Activated T-cell treated with anti-CD3 and anti-CD28 coated beads, Interleukin-2, amount 50 U/mL, for 4 hours (primary cell): ENCODE measurements at regions not wholly inside any gene's neighbourhood (a gene's known extent, or its start where the extent isn't known, plus 50 kb on each side); places are given as distances from the start of the nearest gene placed in this dataset.

ENCODE experiments used
- ATAC-seq, 2 donors: fragments of 200-7000 bp; cut with Tn5 transposase; one replicate each; pipeline ENCODE4 v1.10.0; 2021
- DNase-seq: peaks from one replicate; pipeline ENCODE4 v3.0.0-alpha.2; 2020
- H3K27me3 Mint-ChIP-seq: one replicate; pipeline ENCODE4 v1.8.0; 2021; ENCODE audit warnings: low read depth, mixed read lengths
- H3K36me3 Mint-ChIP-seq: one replicate; pipeline ENCODE4 v1.8.0; 2022; ENCODE audit warnings: mixed read lengths; ENCODE audit not compliant: insufficient read depth
- H3K4me1 Mint-ChIP-seq: one replicate; pipeline ENCODE4 v1.8.0; 2021; ENCODE audit warnings: low read depth, mixed read lengths
- H3K4me3 Mint-ChIP-seq: one replicate; pipeline ENCODE4 v1.8.0; 2021; ENCODE audit warnings: mild to moderate bottlenecking, moderate library complexity, mixed read lengths
- H3K9me3 Mint-ChIP-seq: one replicate; pipeline ENCODE4 v1.8.0; 2021; ENCODE audit warnings: mixed read lengths

- no peaks in the 10 kb centered on the region for H3K27me3 Mint-ChIP-seq
- ATAC-seq: no peak
- peaks cover 3% of the 10 kb centered on the region for H3K9me3 Mint-ChIP-seq
- H3K4me1 Mint-ChIP-seq: no peaks in the 10 kb centered on the region
- no peak overlapping the region for H3K4me3 Mint-ChIP-seq
- H3K36me3 Mint-ChIP-seq: no peaks in the 10 kb centered on the region
- no peak for DNase-seq
These were observed 221.8 kb upstream of the PACRGL start for GRCh38 chr4:20478412-20478811.

- no peaks in the 10 kb centered on the region for H3K9me3 Mint-ChIP-seq
These were observed 219.9 kb upstream of the PACRGL start for GRCh38 chr4:20480165-20480947.

DNA sequence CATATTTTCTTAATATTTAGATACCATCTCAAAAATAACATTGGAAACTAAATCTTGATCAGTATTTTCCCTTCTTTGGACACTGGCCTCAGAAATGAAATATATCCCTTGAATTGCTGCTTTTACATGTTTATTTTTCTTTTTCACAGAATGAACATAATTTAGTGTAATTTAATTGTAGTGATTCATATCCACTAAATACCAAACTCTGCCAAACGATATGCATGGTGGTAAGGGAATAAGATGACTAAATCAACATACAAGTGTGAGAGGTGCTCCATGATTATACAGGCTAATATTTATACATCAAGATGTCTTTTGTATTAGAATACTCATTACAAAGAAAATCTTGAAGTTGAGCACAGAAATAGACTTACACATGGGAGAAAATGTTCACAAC lies 216.8 kb upstream of the PACRGL start:
- Mint-ChIP-seq H3K36me3 (no peaks in the 10 kb centered on the region), H3K4me1 (no peaks in the 10 kb centered on the region), H3K4me3 (no peak overlapping the region), H3K27me3 (no peaks in the 10 kb centered on the region), H3K9me3 (no peaks in the 10 kb centered on the region)
- ATAC-seq (no peak), DNase-seq (no peak)

More at GRCh38 chr4:20480165-20480947, 219.9 kb upstream of the PACRGL start:
- no peaks in the 10 kb centered on the region for H3K36me3 Mint-ChIP-seq
- no peaks in the 10 kb centered on the region for H3K27me3 Mint-ChIP-seq
- H3K4me1 Mint-ChIP-seq: no peaks in the 10 kb centered on the region
- H3K4me3 Mint-ChIP-seq: no peak overlapping the region
- no peak for ATAC-seq
- DNase-seq: no peak

DNA sequence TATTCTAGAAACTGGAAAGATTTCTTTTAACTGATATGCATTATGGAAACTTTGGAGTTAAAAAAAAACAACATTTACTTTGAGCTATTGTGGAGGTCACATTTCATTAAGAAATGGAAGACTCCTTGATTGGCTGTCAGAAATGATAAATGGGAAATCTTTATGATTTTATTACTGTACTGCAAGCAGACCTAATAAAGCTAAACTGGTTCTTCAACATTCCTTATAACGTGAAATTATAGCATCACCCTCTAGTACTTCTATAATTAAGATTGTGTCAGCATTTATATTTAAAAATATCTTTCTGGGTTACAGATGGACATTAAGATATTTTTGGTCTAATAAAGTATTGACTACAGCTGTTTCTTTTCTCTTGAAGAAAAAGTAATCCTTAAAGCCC lies 213.8 kb upstream of the PACRGL start:
- no peak overlapping the region for H3K4me3 Mint-ChIP-seq
- DNase-seq (no peak), ATAC-seq (no peak)
- no peaks in the 10 kb centered on the region for H3K27me3 Mint-ChIP-seq
- H3K9me3 Mint-ChIP-seq: no peaks in the 10 kb centered on the region
- no peaks in the 10 kb centered on the region for H3K4me1 Mint-ChIP-seq
- H3K36me3 Mint-ChIP-seq: no peaks in the 10 kb centered on the region

DNA sequence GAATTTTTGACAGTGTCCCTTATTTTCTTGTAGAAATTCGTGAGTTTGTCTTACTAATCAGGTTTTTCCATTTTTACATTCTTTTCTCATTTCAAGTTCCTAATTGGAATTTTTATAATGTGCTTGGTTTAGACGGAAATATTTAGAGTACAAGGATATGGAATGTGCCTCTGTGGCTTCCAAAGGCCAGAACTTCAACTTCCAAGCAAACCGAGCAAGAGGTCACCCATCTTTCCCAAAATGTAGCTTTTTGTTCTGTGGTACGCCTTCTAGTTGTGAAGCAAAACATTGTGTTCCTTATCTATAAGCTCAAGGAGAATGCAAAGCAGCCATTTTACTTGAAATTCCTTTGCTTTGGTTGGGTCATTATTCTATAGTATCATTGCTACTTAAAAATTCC lies 212.8 kb upstream of the PACRGL start:
- Mint-ChIP-seq H3K4me1 (no peaks in the 10 kb centered on the region), H3K36me3 (no peaks in the 10 kb centered on the region), H3K9me3 (no peaks in the 10 kb centered on the region), H3K4me3 (no peak overlapping the region), H3K27me3 (no peaks in the 10 kb centered on the region)
- no peak for ATAC-seq
- DNase-seq: no peak

- Mint-ChIP-seq H3K9me3 (no peaks in the 10 kb centered on the region), H3K27me3 (no peaks in the 10 kb centered on the region), H3K4me3 (no peak overlapping the region), H3K36me3 (no peaks in the 10 kb centered on the region), H3K4me1 (no peaks in the 10 kb centered on the region)
- DNase-seq (no peak), ATAC-seq (no peak)
These were observed 212.4 kb upstream of the PACRGL start for GRCh38 chr4:20487852-20488251.

- Mint-ChIP-seq H3K27me3 (no peaks in the 10 kb centered on the region), H3K9me3 (no peaks in the 10 kb centered on the region), H3K4me1 (no peaks in the 10 kb centered on the region), H3K36me3 (no peaks in the 10 kb centered on the region), H3K4me3 (no peak overlapping the region)
- DNase-seq (no peak), ATAC-seq (no peak)
These were observed 209.5 kb upstream of the PACRGL start for GRCh38 chr4:20490734-20491133.

DNA sequence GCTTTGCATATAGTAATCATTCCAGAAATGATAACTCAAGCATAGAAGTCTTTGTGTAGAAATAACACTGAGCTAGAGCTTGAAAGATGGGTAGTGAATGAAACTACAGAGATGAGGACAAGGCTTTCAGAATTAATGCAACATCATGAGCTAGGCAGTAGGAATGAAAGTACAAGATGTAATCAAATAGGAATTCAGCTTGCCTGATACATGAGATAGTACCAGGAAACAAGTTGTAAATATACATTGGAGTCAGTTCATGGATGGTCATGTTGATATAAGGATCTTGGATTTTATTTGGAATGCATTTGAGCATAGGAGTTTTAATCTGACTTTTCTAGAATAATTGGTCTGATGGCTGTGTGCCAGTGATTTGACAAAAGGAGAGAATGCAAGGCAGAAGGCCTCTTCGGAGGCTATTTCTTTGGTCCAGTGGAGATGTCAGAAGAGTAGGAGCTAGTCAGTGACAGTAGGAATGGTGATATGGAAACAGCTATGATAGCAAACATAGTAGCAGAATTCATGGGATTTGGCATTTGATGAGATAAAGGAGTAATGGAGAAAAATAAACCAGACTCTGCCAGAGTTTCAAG lies 206.4 kb upstream of the PACRGL start:
- no peaks in the 10 kb centered on the region for H3K36me3 Mint-ChIP-seq
- H3K4me3 Mint-ChIP-seq: no peak overlapping the region
- DNase-seq (no peak), ATAC-seq (no peak)
- no peaks in the 10 kb centered on the region for H3K27me3 Mint-ChIP-seq
- H3K4me1 Mint-ChIP-seq: no peaks in the 10 kb centered on the region
- no peaks in the 10 kb centered on the region for H3K9me3 Mint-ChIP-seq

DNA sequence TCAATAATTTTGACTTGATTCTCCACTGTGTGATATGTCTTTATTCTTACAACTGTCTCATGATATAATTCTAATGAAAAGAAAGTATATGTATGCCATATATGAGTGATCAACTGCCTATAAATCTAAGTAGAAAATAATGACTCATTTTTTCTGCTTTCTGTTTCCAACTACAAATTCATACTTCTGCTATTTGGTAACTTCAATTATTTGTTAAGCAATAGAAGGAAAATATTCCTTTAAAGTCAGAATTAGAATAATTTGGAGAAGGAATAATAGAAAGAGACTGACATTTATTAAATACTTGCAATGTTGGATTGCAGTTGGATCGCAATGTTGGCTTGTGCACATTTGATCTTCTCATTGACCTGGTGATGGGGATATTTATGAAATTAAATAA lies 204.2 kb upstream of the PACRGL start:
- Mint-ChIP-seq H3K4me3 (no peak overlapping the region), H3K4me1 (no peaks in the 10 kb centered on the region), H3K27me3 (no peaks in the 10 kb centered on the region), H3K36me3 (no peaks in the 10 kb centered on the region), H3K9me3 (no peaks in the 10 kb centered on the region)
- no peak for ATAC-seq
- DNase-seq: no peak

DNA sequence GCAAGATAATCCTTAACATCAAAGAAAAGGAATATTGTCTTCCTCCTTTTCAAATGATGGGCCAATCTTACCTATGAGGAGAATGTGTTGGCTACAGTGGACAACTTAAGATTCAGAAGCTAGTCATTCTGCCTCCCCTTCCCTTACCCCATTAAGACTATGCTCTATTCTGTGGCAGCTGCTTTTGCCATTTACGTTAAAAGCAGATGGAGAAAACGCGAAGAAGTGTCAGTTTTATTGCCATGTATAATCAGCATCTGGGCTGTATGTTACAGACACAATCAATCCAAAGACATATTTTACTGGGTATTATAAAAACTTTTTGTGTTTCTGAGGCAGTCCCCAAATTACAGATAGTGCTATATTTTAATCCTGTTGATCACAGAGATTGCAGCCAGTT lies 196.1 kb upstream of the PACRGL start:
- no peaks in the 10 kb centered on the region for H3K9me3 Mint-ChIP-seq
- no peak for ATAC-seq

GRCh38 chr4:20505927-20506326 lies 194.3 kb upstream of the PACRGL start:
- Mint-ChIP-seq H3K4me3 (no peak overlapping the region), H3K36me3 (no peaks in the 10 kb centered on the region)

More for the DNA sequence above, 196.1 kb upstream of the PACRGL start:
- Mint-ChIP-seq H3K4me3 (no peak overlapping the region), H3K36me3 (no peaks in the 10 kb centered on the region), H3K4me1 (no peaks in the 10 kb centered on the region), H3K27me3 (no peaks in the 10 kb centered on the region)
- DNase-seq: no peak

DNA sequence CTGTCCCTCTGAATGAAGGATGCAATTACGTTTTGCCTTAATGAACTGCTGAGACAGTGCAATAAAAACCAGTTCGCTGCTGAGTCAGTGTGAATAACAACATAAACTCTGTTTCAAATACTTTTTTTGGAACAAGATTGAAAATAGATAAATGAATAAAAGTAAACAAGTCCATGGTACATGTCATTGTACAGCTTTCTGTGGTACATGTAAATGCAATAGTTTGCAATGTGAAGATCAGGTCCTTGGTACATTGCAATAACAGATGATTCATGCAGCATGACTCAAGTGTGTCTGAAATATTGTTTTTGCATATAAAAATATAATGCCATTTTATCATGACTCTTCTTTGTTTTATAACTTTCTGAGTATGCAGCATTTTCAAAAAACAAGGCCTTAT lies 193.4 kb upstream of the PACRGL start:
- Mint-ChIP-seq H3K4me1 (no peaks in the 10 kb centered on the region), H3K27me3 (no peaks in the 10 kb centered on the region), H3K9me3 (no peaks in the 10 kb centered on the region), H3K36me3 (no peaks in the 10 kb centered on the region), H3K4me3 (no peak overlapping the region)
- DNase-seq (no peak), ATAC-seq (no peak)

More at GRCh38 chr4:20505927-20506326, 194.3 kb upstream of the PACRGL start:
- H3K27me3 Mint-ChIP-seq: no peaks in the 10 kb centered on the region
- DNase-seq: no peak
- no peaks in the 10 kb centered on the region for H3K4me1 Mint-ChIP-seq
- ATAC-seq: no peak
- H3K9me3 Mint-ChIP-seq: no peaks in the 10 kb centered on the region

DNA sequence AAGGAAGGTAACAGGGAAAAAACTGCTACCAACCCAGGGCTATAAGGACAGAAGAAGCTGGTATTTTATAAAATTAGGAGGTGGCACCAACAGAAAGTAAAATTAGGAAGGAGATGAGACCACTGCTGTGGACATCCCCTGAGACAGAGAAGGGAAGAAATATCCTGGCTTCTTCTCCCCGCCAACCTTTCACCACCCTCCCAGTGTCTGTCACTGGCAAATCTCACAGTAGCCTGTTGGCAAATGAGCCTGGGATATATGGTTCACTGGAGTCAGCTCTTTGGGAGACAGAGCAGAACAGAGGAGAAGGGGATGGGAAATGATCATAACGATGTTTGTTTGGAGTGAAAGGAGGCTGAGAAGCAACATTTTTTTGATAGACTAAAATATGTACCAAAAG lies 190.9 kb upstream of the PACRGL start:
- Mint-ChIP-seq H3K36me3 (no peaks in the 10 kb centered on the region), H3K27me3 (no peaks in the 10 kb centered on the region), H3K4me1 (no peaks in the 10 kb centered on the region), H3K9me3 (no peaks in the 10 kb centered on the region), H3K4me3 (no peak overlapping the region)
- no peak for ATAC-seq
- DNase-seq: no peak

DNA sequence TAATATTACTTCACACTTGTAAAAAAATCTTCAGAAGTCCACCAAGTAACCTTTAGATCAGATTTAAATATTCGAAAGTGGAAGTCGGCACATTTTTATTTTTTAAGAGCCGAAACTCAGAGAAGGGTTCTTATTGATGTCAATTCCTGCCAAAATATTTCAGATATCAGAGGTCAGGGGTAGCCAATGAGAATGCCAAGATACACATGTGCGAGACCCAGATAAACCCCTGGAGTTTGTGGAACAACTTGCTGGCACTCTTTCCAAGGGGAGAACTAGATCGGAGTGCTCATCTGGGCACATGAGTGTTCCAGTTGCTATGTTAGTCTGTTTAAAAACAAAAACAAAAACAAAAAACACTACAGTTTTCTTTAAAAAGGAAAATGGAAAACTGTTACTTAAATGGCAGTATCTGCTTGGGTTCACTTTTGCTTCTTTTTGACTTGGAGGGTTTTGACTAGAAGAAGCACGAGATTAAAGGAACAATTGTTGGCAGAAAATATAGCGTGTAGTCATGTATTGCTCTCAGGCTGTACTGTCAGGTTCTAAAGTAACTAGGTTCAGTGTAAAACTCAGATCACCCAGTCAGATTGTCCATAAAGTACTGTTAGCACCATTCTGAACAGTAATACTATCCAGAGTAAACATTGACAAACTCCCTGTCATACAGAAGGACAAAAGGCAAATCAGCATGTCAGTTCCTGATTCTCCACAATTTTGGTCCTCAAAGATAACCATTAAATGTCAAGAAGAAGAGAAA lies 188.0 kb upstream of the PACRGL start:
- Mint-ChIP-seq H3K4me1 (no peaks in the 10 kb centered on the region), H3K27me3 (no peaks in the 10 kb centered on the region), H3K36me3 (no peaks in the 10 kb centered on the region), H3K4me3 (no peak overlapping the region), H3K9me3 (no peaks in the 10 kb centered on the region)
- DNase-seq: no peak
- no peak for ATAC-seq

DNA sequence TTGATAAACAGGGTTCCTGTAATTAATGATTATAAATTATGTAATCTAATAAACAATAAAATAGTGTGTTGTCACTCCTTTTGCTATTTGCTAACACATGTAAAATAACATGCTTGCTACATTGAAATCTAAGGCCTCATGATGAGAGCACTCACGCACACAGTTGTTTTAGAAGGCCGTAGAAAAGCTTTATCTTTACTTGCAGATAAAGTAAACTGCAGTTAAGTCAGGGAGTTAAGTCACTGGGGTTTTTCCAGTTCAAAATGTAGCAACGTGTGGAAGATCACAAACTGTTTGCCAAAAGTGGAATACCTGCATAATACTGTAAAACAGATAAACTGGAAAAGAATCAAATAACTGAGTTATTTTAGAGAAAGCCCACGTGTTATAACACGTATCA lies 187.3 kb upstream of the PACRGL start:
- ATAC-seq (no peak), DNase-seq (no peak)
- H3K27me3 Mint-ChIP-seq: no peaks in the 10 kb centered on the region
- no peak overlapping the region for H3K4me3 Mint-ChIP-seq
- no peaks in the 10 kb centered on the region for H3K36me3 Mint-ChIP-seq
- H3K9me3 Mint-ChIP-seq: no peaks in the 10 kb centered on the region
- no peaks in the 10 kb centered on the region for H3K4me1 Mint-ChIP-seq
